Gastroesophageal sphincter (tissue), 4 donors: ENCODE measurements at regions not wholly inside any gene's neighbourhood (a gene's known extent, or its start where the extent isn't known, plus 50 kb on each side); places are given as distances from the start of the nearest gene placed in this dataset.

ENCODE experiments used
- ATAC-seq: fragments of 150-250 bp; one replicate; pipeline ENCODE4 v1.9.1; 2016; ENCODE audit warnings: mild to moderate bottlenecking, moderate library complexity
- H3K27ac ChIP-seq, 4 donors: fragments of 200-600 bp; sonication (generic) in 3 of 4; 1 replicate in 3 of 4; 2 replicates in 1 of 4; pipeline ENCODE4 v1.5.1; 2016 to 2019
- H3K27me3 ChIP-seq: fragments of 200-600 bp; sonication (generic); one replicate; pipeline ENCODE4 v1.5.1; 2019
- H3K36me3 ChIP-seq, 2 donors: fragments of 200-600 bp; sonication (generic); one replicate each; pipeline ENCODE4 v1.5.1; 2019; ENCODE audit warnings: control low read depth in 1 of 2
- H3K4me1 ChIP-seq, 3 donors: fragments of 200-600 bp; sonication (generic); 1 replicate in 2 of 3; 2 replicates in 1 of 3; pipeline ENCODE4 v1.5.1; 2016 to 2019; ENCODE audit warnings: control low read depth in 2 of 3
- H3K4me3 ChIP-seq, 2 donors: fragments of 200-600 bp; sonication (generic); one replicate each; pipeline ENCODE4 v1.5.1; 2019; ENCODE audit warnings: mild to moderate bottlenecking in 1 of 2, moderate library complexity in 1 of 2
- H3K9me3 ChIP-seq, 3 donors: fragments of 200-600 bp; sonication (generic); one replicate each; pipeline ENCODE4 v1.5.1; 2017 to 2019; ENCODE audit warnings: control low read depth in 2 of 3
- EP300 ChIP-seq: sonication (generic); formaldehyde crosslinking; IDR thresholded peaks from one replicate; pipeline ENCODE4 v1.6.1; 2017; ENCODE audit warnings: antibody characterized with exemption, mild to moderate bottlenecking
- POLR2A ChIP-seq, 2 donors: fragments of 450-650 bp; IDR thresholded peaks; one replicate each; pipeline ENCODE4 v1.6.1; 2017; ENCODE audit warnings: antibody characterized with exemption in 2 of 2, mild to moderate bottlenecking in 2 of 2, moderate library complexity in 1 of 2
- POLR2AphosphoS5 ChIP-seq: sonication (generic); formaldehyde crosslinking; IDR thresholded peaks from one replicate; pipeline ENCODE4 v1.6.1; 2017; ENCODE audit warnings: antibody characterized with exemption
- WGBS, 2 donors: methylation state at CpG; one replicate each; pipeline ENCODE4 v1.1.5; 2018; ENCODE audit warnings: low coverage in 1 of 2; 5-methylcytosine and 5-hydroxymethylcytosine counted together
- TF ChIP-seq, protein P1 (sequence below), 4 experiments: fragments of 200-600 bp in 2 of 4; fragments of 450-650 bp in 2 of 4; sonication (generic) in 1 of 4; IDR thresholded peaks; one replicate each; pipeline ENCODE4 v1.5.1; 2017 to 2019; ENCODE audit warnings: antibody characterized with exemption in 4 of 4, mild to moderate bottlenecking in 2 of 4, moderate library complexity in 2 of 4

DNA sequence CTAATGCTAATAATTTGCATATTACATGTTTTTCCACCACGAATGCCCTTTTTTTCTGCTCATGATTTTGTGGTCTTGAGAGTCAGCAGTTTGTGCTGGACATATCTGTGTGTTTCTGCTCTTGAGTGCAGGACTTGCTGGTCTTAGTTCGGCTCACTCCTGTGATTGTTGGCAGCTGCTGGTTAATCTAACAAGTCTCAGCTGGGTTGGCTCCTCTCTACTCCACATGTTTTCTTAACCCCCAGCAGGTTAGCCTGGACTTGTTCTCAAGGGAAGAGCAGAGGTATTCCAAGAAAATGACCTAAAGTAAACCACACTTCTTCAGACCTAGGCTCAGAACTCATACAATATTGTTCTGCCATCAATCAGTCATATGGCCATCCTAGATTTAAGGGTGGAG lies 1238.9 kb downstream of the XPNPEP1 start:
- Histone ChIP-seq H3K9me3 (no peaks in the 10 kb centered on the region), H3K27me3 (no peaks in the 10 kb centered on the region), H3K36me3 (no peaks in the 10 kb centered on the region), H3K4me3 (no peak overlapping the region), H3K4me1 (no peaks in the 10 kb centered on the region), H3K27ac (no peak overlapping the region)
- WGBS, 2 donors = 6 to 24% methylated on average over 2 of the region's 2 CpGs
- no peak for ATAC-seq
- no peak for TF ChIP-seq POLR2AphosphoS5
- no peak for TF ChIP-seq POLR2A (IDR thresholded peaks at IDR 0.05)
- TF ChIP-seq, protein P1, sequence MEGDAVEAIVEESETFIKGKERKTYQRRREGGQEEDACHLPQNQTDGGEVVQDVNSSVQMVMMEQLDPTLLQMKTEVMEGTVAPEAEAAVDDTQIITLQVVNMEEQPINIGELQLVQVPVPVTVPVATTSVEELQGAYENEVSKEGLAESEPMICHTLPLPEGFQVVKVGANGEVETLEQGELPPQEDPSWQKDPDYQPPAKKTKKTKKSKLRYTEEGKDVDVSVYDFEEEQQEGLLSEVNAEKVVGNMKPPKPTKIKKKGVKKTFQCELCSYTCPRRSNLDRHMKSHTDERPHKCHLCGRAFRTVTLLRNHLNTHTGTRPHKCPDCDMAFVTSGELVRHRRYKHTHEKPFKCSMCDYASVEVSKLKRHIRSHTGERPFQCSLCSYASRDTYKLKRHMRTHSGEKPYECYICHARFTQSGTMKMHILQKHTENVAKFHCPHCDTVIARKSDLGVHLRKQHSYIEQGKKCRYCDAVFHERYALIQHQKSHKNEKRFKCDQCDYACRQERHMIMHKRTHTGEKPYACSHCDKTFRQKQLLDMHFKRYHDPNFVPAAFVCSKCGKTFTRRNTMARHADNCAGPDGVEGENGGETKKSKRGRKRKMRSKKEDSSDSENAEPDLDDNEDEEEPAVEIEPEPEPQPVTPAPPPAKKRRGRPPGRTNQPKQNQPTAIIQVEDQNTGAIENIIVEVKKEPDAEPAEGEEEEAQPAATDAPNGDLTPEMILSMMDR (IDR thresholded peaks at IDR 0.05) = no peak
- no peak for TF ChIP-seq EP300

DNA sequence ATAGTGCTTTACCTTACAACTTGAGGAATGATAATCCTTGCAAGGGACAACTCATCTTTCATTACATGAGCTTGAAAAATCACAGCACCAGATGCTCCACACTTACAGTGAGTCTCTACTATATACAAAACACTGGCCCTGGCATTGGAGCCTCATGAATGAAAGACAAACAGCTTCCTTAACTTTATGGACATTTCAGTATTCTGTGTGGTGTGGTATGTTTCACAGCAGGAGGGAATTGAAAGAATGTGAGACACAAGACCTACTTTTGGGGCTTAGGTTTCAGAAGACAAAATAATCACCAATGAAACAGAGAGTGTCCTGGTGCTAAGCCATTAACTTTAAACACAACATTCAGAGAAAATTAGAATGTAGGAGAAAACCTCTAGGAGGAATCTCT lies 1249.6 kb downstream of the XPNPEP1 start:
- Histone ChIP-seq H3K4me1 (no peaks in the 10 kb centered on the region), H3K27me3 (no peaks in the 10 kb centered on the region), H3K27ac (no peak overlapping the region), H3K4me3 (no peak overlapping the region), H3K36me3 (no peaks in the 10 kb centered on the region), H3K9me3 (no peaks in the 10 kb centered on the region)
- TF ChIP-seq POLR2AphosphoS5 (no peak), POLR2A (IDR thresholded peaks at IDR 0.05) (no peak), EP300 (no peak)
- TF ChIP-seq, protein P1 (IDR thresholded peaks at IDR 0.05) = no peak
- no peak for ATAC-seq

DNA sequence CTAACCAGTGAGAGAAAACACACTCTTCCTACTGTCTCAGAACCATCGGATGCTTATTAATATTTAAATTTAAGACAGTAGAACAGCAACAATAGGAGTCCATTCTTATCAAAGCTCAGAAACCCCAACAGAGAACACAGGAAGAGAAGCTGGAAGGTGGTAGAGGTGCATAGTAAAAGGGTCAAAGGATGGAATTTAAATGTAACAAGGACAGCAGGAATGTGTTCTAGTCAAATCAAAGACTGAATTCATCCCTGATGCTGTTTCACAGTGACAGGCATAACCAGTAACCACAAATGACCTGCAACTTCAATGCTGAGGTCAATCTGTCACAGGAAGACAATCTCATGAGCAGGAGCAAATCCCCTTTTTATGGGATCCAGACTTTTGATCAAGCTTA lies 1259.7 kb downstream of the XPNPEP1 start:
- 50 to 62% methylated on average over 1 of the region's 1 CpG for WGBS, 2 donors
- no peaks in the 10 kb centered on the region for H3K4me1 ChIP-seq

DNA sequence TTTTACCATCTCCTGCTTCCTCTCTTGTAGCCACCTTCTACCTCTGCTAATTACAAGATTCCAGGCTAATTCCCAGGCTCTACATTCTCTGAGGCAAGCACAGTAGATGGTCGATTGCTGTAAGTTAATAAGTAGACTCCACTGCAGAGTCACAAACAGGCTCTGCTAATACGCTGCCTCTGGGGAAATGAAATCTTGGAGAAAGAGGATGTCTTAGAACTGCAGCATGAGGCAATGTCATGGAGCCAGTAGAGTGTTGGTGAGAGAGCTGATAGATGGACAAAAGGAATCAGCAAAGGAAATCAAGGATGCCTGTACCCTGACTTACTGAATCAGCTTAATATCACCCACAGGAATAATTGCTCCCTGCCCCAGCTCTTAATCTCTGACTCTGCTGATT lies 1260.3 kb downstream of the XPNPEP1 start:
- Histone ChIP-seq H3K27me3 (no peaks in the 10 kb centered on the region), H3K4me3 (no peak overlapping the region), H3K4me1 (no peaks in the 10 kb centered on the region), H3K36me3 (no peaks in the 10 kb centered on the region), H3K27ac (no peak overlapping the region), H3K9me3 (no peaks in the 10 kb centered on the region)
- ATAC-seq = no peak
- WGBS, 2 donors = 100% methylated on average over 1 of the region's 2 CpGs; no CpG with 5 or more reads in 1 of the 2 donors
- TF ChIP-seq, protein P1 (IDR thresholded peaks at IDR 0.05) = no peak
- TF ChIP-seq POLR2A (IDR thresholded peaks at IDR 0.05) (no peak), POLR2AphosphoS5 (no peak), EP300 (no peak)

More for the DNA sequence above, 1259.7 kb downstream of the XPNPEP1 start:
- Histone ChIP-seq H3K4me3 (no peak overlapping the region), H3K27ac (no peak overlapping the region), H3K27me3 (no peaks in the 10 kb centered on the region), H3K36me3 (no peaks in the 10 kb centered on the region), H3K9me3 (no peaks in the 10 kb centered on the region)
- TF ChIP-seq, protein P1 (IDR thresholded peaks at IDR 0.05) = no peak
- TF ChIP-seq EP300 (no peak), POLR2AphosphoS5 (no peak)
- no peak for ATAC-seq

DNA sequence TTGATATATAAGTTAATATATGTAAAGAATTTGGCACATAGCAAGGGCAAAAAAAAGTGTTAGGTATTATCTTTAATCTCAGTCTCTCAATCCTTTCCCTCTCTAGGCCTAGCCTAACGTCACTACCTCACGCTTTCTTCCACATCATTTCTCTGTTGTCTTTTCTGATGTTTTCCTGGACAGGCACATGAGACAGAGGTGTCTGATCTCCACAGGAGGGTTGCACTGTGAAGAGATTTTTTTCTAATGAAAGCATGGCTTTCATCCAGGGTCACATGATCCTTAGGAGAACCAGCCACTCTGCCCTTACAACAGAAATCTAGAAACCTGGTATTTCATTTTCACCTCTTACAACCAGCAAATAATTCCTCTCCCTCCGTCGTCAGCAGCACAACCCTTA lies 1268.3 kb downstream of the XPNPEP1 start:
- TF ChIP-seq POLR2A (IDR thresholded peaks at IDR 0.05) = no peak
- TF ChIP-seq EP300 = no peak
- TF ChIP-seq, protein P1 (IDR thresholded peaks at IDR 0.05) = no peak
- TF ChIP-seq POLR2AphosphoS5 = no peak
- Histone ChIP-seq H3K36me3 (no peaks in the 10 kb centered on the region), H3K27ac (no peak overlapping the region), H3K4me3 (no peak overlapping the region), H3K27me3 (no peaks in the 10 kb centered on the region), H3K9me3 (no peaks in the 10 kb centered on the region), H3K4me1 (no peaks in the 10 kb centered on the region)
- 55 to 76% methylated on average over 2 to 4 of the region's 4 CpGs for WGBS, 2 donors
- no peak for ATAC-seq
